Fibroblast of lung (primary cell): ENCODE measurements at regions not wholly inside any gene's neighbourhood (a gene's known extent, or its start where the extent isn't known, plus 50 kb on each side); places are given as distances from the start of the nearest gene placed in this dataset.

Experiments
- EZH2 ChIP-seq: IDR thresholded peaks from 2 replicates; pipeline ENCODE4 v1.5.1; 2012; ENCODE audit warnings: low read length, control low read depth, mild to moderate bottlenecking; ENCODE audit errors: missing control alignments
- TF ChIP-seq, protein P1 (sequence below), 2 donors: IDR thresholded peaks in 1 of 2; conservative IDR thresholded peaks in 1 of 2; 1 replicate in 1 of 2; 2 replicates in 1 of 2; pipeline ENCODE4 v1.5.1; 2011 to 2012; ENCODE audit warnings: low read length in 2 of 2, control low read depth in 1 of 2, inconsistent platforms in 1 of 2, low read depth in 1 of 2, mild to moderate bottlenecking in 1 of 2

DNA sequence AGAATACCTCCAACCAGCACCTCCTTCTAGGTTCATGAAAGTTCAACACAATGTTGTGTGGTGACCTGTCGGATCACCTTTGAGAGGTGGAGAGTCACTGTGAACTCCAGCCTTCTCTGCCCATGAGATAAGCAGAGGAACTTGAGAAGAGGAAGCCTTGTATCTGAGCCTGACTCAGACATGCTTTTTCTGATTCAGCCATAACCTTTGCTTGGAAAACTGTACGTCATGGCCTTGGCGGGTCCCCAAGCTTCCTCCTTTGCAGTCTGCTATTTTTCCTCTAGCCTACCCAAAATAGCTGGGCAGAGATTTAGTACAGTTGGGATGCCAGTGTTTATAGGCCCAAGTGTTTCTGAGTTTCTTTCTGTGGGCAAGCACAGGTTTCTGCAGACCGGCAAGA lies 274.7 kb downstream of the CETN3 start:
- TF ChIP-seq, protein P1, sequence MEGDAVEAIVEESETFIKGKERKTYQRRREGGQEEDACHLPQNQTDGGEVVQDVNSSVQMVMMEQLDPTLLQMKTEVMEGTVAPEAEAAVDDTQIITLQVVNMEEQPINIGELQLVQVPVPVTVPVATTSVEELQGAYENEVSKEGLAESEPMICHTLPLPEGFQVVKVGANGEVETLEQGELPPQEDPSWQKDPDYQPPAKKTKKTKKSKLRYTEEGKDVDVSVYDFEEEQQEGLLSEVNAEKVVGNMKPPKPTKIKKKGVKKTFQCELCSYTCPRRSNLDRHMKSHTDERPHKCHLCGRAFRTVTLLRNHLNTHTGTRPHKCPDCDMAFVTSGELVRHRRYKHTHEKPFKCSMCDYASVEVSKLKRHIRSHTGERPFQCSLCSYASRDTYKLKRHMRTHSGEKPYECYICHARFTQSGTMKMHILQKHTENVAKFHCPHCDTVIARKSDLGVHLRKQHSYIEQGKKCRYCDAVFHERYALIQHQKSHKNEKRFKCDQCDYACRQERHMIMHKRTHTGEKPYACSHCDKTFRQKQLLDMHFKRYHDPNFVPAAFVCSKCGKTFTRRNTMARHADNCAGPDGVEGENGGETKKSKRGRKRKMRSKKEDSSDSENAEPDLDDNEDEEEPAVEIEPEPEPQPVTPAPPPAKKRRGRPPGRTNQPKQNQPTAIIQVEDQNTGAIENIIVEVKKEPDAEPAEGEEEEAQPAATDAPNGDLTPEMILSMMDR (conservative IDR thresholded peaks at IDR 0.05 in 1 of 2, IDR thresholded peaks at IDR 0.05 in 1 of 2; ENCODE audit: low read depth in 1 of 2, low read length in 2 of 2) = no peak
- no peak for TF ChIP-seq EZH2
